HG03060 (cell line): ENCODE measurements at regions not wholly inside any gene's neighbourhood (a gene's known extent, or its start where the extent isn't known, plus 50 kb on each side); places are given as distances from the start of the nearest gene placed in this dataset.

ENCODE experiments used
- ATAC-seq: cut with Tn5 transposase; IDR thresholded peaks from one replicate; pipeline ENCODE4 v1.9.1; 2021; ENCODE audit warnings: low read depth, moderate number of reproducible peaks; ENCODE audit not compliant: unreplicated experiment

DNA sequence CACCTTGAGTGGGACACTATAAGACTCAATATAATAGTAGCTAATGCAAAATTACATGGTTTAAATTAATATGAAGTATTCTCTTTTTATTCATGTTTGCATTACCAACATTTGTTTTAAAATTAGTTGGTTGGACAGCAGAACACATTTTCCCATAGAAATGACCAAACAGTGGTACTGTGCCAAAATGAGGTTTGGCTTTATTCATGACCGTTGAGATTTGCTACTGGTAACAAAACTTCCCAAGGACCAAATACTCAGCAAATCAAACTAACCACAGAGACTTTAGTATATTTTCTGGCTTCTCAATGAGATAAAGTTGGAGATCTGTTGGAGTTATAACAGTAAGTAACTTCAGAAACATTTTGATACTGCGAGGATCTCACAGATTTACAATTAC lies 637.8 kb upstream of the MEF2C start:
- ATAC-seq, result no peak

DNA sequence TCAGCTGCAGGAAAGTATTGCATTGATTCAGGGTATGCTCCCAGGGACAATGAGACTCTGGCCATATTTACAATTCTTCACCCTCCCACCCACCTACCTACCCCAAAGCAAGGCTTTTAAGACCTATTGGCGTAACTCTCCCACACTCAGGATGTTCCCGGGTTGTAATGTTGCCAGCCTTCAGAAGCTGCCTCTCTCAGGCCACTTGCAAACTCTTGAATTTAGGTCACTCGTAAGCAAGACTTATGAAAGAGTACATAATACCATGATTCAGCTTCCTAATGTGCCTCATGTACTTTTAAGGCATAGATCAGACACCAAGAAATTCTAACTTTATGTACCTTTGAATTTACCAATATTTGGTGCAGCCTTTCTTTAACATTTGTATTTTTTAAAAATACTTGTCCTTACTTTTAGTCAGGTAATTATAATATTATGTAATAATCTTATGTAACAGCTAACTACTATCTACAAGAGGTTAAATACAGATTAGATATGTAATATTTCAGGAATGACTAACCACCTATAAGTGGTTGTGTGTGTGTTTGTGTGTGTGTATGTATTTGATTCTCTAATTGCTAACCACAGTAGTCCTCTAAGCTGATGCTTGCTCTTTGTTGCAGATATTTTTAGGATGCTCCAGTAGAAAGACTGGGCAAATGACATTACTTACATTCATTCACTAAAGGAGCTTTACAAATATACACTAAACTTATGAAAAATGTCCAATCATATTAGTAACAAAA lies 630.5 kb upstream of the MEF2C start:
- no peak for ATAC-seq

DNA sequence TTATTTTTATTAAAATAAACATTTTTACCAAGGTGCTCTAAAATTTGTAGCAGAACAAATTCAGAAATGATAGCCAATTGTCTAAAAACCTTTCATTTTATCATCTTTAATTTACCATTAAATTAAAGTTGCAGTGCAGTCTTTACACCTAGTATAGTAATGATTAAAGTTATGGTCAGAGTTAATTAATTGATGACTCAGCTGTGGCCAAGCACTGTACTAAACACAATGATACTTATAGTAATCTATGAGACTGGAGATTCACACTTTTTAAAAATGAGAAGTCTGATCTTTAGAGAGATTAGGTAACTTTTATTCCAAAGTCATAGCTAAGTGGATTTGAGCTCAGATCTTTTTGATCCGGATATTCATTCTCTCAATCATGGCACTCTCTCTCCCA lies 621.1 kb upstream of the MEF2C start:
- no peak for ATAC-seq

DNA sequence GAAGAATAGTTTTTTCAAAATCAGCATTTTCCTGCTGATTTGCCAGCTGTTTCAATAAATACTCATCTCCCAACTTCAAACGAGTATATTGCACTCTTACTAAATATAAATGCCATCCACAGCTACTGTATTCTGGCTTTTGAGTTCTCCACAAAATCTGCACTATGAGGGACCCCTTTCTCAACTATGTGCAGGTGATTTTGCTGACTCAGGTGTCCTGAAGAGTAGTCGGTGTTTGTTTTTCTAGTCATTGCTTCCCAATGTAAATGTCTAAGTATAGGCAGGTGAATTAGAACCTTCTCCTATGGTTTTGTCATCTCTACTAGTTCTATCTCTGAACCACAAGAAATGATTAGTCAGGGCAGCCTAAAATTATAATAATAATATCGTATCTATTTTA lies 616.8 kb upstream of the MEF2C start:
- no peak for ATAC-seq

DNA sequence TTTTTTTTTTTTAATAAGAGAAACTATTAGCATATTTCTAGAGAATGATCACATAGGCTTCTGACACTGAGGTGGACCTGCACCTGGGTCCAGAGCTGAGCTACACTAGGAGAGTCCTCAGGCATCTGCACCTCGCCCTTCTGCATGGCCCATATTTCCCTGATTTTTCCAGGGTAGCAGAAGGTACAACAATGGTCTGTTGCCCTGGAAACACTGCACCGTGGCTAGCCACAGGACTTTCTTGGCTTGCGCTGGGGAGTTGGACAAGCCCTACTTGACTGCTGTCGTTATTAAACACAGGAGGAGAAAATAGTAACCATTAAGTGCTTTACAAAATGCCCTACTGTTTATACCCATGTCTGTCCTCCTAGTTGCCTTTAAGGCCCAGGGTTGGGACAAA lies 615.7 kb upstream of the MEF2C start:
- no peak for ATAC-seq

DNA sequence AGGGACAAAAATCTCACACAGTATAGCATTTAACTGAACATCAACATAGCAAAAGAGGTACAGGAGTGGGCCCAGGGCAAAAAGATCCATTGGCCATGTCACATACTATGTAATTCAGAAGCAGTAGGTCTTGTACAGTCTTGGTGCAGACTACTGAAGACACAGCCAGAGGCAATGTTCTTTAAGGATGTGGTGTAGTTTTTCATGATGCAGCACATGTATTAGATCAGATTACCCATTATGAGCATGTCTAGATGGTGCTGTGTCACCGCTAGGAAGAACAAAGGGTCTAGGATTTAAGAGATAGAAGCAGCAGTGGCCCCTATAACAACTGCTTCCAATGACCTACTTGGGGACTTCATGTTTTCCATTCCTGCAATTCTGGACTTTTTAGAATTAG lies 610.4 kb upstream of the MEF2C start:
- ATAC-seq, result no peak

DNA sequence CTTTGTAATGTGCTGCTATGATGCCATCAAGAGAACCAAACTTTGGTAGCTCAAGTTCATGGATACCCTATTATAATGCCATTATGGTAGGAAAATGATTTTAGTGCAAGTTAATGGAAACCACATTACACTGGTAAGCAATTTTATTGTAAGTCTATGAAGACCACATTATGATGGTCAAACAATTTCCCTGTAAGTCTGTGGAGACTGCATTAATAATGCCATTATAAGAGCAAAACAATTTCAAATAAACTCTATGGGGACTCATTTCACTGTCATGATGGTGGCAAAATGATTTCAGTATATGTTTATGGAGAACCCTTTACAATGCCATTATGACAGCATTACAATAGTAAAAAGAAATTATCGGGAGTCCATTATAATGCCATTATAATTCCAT lies 602.0 kb upstream of the MEF2C start:
- no peak for ATAC-seq

DNA sequence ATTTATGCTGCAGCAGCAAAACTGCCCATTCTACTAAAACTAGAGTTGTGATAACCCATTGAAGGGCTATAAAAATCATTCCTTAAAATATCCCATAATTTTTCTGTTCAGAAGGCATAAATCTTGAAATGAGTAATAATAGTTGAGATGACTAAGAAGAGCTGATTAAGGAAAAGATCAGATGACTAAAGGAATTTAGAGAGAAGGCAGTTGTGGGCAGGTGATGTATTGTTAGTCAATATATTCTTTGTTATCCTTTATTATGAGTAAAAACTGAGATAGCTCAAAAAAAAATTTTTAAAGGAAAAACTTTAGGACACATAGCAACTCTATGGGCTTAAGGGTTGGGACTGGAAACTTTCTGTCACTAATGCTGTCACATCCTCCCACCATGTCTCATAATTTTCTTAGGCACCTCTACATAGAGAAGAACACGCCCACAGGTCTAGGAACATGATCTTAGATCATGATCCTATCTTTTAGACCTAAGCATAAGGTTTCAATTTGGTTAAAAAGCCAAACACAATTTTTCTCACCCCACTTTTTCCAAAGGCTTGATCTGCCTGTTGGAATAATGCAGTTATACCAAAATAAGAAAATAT lies 597.5 kb upstream of the MEF2C start:
- no peak for ATAC-seq

DNA sequence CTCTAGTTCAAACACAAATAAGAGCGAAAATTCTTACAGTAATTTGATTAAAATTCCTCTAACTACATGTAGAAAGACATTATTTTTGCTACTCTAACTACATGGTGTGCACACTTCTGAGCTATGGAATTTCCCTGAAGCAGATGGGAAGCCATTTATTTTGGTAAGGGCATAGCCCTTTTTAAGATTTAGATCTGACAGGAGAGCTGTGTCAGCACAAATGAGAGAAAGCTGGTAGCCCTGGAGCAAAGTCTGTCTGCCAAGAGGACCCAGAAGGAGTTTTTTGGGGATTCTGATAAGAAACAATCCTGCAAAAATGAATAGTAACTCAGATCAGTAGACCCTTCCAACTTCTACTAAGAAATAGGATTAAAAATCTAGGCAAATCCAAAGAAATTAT lies 595.9 kb upstream of the MEF2C start:
- no peak for ATAC-seq

DNA sequence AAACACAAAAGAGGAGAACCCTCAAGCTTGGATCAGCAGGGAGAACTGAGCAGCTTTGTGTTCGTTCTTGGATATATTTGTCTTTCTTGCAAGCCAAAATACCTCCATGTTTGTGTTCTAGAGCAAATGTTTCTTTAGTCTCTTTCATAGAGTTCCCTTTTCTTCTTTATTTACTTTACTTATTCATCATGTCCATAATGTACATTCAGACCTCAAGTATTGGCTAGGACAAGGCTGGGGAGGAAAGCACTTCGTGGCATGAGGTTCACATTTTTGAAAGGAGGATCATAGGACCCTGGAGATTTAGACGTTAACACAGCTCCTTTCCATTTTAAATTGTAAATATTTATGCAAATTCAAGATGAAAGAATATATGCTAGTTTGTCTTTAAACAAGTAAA lies 590.2 kb upstream of the MEF2C start:
- ATAC-seq, result no peak

DNA sequence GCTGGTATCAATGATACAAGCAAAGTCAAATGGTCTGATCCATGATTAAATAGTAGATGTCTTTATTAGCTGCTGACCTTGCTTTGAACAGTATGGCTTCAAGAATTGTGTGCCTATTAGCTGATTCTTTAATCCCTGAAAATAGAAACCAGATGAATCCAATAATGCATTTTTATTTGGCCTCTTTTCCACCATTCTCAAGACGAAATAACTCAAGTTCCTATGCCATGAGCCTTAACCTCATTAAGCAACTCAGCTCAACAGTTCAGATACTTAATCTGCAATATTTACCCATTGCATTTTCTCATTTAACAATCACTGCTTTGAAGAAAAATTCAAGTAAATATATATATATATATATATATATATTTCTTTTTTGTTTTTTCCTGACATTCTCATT lies 588.6 kb upstream of the MEF2C start:
- ATAC-seq, result no peak

DNA sequence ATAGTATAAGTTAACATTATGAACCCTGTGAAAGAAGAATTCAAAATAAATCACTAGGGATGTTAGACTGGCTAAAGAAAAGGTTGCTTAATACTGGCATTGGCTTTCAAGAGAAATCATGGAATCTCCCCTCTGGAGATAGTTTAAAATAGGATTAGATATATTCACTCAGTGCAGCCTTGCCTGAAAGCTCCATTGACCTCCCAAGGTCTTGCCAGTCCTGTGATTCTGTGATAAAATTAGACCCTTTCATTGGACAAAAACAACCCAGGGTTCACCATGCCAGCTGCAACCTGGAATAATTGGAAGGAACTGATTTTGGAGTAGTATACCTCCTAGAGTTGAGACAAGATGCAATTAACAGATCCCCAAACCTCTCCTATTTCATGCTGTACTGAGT lies 588.1 kb upstream of the MEF2C start:
- ATAC-seq, result no peak

DNA sequence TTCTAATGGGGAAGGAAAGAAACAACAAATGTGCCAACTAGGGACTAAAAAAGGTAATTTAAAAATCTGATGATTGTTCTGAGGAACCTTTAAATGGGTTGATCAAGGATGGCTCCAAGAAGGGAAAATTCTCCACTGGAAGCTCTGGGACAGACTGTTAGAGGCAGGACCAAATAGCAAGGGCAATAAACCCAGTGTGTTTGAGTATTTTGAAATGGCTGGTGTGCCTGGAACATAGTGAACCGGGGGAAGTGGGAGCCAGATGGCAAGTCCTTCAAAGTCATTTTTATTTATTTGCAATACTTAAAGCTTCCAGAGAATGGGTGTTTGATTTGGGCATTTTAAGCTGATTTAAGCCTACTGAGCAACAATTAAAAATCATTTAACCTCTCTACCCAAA lies 587.7 kb upstream of the MEF2C start:
- no peak for ATAC-seq

DNA sequence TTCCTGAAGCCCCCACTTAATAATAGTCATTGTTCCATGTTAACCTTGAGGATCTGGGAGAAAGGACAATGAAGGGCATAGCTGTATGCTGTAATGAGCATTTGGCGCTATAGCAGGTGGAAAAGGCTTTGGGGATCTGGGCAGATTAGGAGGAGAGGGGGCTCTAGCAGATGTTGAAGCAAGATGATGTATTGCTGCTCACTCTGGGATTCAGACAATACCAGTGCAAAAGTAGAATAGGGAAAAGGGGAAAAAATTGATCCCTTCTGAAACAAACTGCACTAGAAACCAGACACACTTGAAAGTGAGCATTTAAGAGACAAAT lies 575.3 kb upstream of the MEF2C start:
- ATAC-seq, result no peak

DNA sequence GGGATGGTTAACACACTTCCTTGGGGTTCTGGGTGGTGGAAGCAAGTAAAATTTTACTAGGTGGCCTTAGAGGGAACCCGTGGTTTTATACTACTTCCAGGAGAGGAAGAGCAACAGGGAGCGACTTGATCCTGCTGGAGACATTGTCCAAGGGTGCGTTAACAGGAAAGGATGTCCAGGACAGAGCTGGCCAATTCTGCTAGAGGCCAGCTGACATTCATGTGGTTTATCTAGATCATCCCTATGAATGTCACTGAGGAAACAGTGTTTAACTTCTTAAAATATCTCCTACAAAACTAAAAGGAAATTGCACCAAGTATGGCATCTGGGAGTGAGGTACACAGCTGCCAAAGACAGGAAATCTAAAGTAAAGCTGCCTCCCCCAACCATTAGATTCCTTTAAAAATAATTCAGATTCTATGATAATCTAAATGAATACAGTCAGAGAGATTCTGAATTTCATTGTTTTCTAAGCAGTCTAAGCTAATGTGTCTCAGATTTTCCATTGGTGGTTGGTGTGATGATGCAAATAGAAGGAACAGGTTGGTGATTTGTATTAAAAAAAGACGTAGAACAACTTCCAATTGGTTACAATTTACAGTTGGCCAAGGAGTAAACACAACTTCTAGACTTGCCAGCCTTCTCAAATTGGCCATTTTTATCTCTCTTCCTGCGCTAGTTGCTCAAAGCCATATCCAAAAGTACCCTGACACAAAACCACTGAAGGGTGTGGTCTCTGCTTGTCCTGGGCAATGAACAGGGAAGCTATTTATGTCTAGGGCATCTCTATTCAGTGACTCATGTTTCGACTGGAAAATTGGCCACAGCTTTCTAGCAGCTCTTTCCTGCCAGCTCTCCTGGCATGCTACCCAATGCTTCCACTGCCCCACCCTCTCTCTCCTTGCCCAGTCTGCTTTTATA lies 574.7 kb upstream of the MEF2C start:
- no peak for ATAC-seq

DNA sequence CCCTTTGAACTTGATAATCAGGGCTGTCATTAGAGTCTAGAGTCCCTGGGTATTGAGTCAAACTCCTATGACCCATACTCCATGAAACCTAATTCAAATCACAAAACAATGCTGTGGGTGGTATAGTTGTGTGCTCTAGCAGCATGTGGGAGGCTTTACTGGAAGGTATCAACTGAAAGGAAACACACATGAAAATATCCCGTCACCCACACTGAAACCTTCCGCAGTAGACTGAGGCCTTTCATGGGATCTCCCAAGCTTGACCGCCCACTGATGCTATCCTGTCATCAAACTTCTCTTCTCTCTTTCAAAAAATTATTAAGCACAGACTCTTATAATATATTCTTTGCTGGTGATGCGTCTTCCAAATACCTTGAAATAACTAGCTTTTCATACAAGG lies 569.1 kb upstream of the MEF2C start:
- ATAC-seq, result no peak

DNA sequence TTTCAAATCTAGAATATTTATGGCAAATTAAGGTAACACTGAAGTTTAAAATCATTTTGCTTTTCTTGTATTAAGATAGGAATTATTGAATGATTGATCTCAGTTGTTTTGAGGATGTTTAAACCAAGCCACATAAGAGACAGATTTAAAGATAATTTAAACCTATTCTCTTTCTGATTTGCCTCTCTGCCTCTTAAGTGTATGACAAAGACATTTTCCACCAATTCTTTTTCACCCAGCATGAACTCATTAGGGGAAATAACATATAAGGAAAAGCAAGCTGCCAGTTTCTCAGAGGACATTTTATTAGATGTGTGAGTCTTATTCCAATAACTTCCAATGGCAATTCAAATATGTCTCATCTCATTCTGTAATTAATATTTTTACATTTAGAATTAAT lies 568.3 kb upstream of the MEF2C start:
- no peak for ATAC-seq

DNA sequence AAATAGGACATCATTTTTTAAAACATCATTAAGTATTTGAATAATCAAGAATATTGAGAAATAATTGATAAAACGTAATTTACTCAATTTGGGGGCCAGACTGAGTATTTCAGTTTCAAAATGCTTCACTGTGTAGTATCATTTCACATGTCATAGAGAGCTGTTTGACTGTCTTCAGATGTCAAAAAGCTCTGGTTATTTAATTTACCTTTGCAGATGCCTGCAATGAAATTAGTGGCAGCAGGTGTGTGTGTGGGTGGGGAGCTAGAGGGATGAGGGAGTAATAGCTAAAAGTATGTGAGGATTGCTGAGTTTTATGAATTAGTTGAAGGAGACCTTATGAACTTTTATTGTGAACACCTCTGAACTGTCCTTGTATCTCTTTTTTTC lies 567.2 kb upstream of the MEF2C start:
- no peak for ATAC-seq

DNA sequence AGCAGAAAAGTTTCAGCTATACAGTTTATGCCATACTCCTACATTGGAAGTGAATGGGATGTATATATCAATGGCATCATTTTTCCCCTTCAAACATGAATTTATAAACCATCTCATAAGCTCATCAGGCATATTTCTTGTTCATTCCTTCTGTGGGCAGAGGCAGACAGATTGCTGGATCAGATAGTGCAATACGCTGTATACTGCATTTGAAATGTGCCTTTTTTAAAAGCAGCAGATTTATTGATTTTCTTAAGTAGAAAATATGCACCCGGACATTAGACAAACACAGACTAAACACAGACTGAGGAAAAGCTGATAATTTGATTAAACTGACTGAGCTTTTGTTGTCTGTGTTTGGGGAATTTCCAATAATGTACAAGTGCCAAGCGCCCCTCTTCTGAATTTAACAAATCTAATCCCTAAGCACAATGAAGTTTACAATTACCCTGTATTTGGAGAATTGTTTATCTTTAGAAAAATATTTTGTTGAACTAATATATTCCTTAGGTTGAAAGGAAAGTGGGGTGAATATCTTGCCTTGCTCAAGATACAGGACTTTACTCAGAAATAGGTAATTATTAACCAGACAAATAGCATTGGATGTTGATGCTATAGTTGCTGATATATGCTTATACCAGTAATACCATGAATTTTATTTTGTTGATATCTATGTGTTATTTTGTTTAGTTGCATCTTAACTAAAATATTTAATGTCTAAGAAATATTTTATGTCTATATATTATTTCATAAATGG lies 566.6 kb upstream of the MEF2C start:
- no peak for ATAC-seq

DNA sequence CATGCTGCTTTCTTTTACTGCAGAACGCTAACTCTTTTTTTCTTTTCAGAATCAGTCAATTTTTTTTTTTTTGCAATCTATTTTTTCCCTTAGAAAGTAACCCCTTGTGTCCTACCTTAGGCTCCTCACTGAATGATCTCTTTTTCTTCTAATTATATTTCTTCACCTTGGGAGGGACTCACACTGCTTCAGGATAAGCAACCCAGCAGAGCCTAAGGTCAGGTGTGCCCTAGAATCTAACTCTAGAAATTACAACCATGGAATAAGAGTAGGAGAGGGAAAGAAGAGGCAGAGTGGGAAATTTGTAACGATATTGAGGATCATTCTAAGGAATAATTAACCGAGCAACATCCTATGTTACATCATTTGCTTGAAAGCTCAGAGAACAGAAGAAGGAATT lies 564.0 kb upstream of the MEF2C start:
- ATAC-seq, result no peak

DNA sequence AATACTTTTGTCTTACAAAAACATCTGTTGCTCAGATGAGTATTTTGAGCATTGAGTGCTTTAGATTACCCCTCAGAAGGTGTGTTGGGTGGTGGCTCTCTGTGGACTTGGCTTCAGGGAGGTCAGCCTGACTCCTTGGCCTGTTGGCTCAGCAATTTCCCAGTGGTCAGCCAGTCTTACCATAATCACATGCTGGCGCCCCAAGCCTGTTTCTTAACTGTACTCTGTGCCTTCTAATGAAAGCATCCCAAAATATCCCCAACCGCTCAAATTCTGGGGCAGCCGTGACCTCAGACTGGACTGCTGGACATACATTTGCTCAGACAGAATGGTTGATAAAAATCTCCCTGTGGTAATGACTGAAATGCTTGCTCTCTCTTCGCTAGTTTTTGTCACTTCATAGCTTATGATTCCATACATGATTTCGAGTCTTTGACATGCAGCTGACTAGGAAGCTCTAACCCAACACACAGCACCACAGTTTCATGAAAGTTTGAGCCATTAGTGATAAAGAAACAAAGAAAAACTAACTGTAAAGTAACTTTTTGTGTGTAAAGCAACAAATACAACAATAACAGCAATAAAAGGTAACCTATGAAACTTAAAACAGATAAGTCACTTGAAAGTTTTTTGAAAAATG lies 562.2 kb upstream of the MEF2C start:
- ATAC-seq, result no peak
